K562 (cell line): ENCODE measurements at regions not wholly inside any gene's neighbourhood (a gene's known extent, or its start where the extent isn't known, plus 50 kb on each side); places are given as distances from the start of the nearest gene placed in this dataset.

Source experiments
- ATAC-seq: fragments of 200-7000 bp; cut with Tn5 transposase; 3 replicates; pipeline ENCODE4 v1.9.1; 2020; ENCODE audit warnings: moderate library complexity
- BruUV-seq: library from RNA; stranded (reverse); fragments of 400-500 nt; replicated peaks from 2 replicates; lab custom pipeline; 2021; lab: Mats Ljungman, UMichigan
- CTCF ChIA-PET: fragments of 300-600 bp; formaldehyde crosslinking; extraction: SDS; loops from one replicate; lab custom pipeline; 2021; ENCODE audit warnings: low intra/inter-chr PET ratio; lab: Yijun Ruan, JAX
- POLR2A ChIA-PET: fragments of 300-600, 350-650 bp; sonication (Branson Sonifier 250); formaldehyde crosslinking; extraction: SDS; loops from one replicate; lab custom pipeline; 2021; ENCODE audit warnings: antibody characterized with exemption, inconsistent platforms; lab: Yijun Ruan, JAX
- DNase-seq, 4 experiments: peaks; one replicate each; pipeline versions ENCODE4 v3.0.0 to v3.0.0-alpha.2; 2011 to 2018; ENCODE audit warnings: low spot score in 3 of 4, mixed read lengths in 3 of 4; ENCODE audit errors: extremely low read depth in 1 of 4
- FAIRE-seq: peaks from 2 replicates; lab custom pipeline; 2011; peaks lifted over from hg19 to GRCh38; lab: Jason Lieb, UNC
- H2AFZ ChIP-seq: 2 replicates; pipeline ENCODE4 v1.6.0; 2011; ENCODE audit warnings: low read depth, low read length, control low read depth, inconsistent platforms
- H3K27ac ChIP-seq: fragments of 200-600 bp; 3 replicates; pipeline ENCODE4 v1.8.0; 2011; ENCODE audit warnings: low read depth, mild to moderate bottlenecking, control low read depth, inconsistent platforms, low read length, moderate library complexity, mixed read lengths; ENCODE audit errors: extremely low read depth
- H3K27me3 ChIP-seq, 2 experiments: fragments of 300-600 bp in 1 of 2; 2 replicates in 1 of 2; 3 replicates in 1 of 2; pipeline versions ENCODE4 v1.6.0 to v1.8.0; 2011; ENCODE audit warnings: inconsistent platforms in 2 of 2, low read length in 2 of 2, mild to moderate bottlenecking in 1 of 2, mixed read lengths in 1 of 2, moderate library complexity in 1 of 2; ENCODE audit not compliant: control insufficient read depth in 2 of 2, insufficient read depth in 2 of 2
- H3K36me3 ChIP-seq: fragments of 300-600 bp; 3 replicates; pipeline ENCODE4 v1.8.0; 2011; ENCODE audit warnings: mild to moderate bottlenecking, low read length, inconsistent platforms; ENCODE audit not compliant: control insufficient read depth, insufficient read depth
- H3K4me1 ChIP-seq, 2 experiments: fragments of 200-600 bp in 1 of 2; replicated peaks in 1 of 2; 2 replicates in 1 of 2; 3 replicates in 1 of 2; pipeline versions ENCODE4 v1.5.1 to v1.8.0; 2011; ENCODE audit warnings: inconsistent platforms in 2 of 2, low read length in 2 of 2, mild to moderate bottlenecking in 1 of 2, mixed read lengths in 1 of 2, moderate library complexity in 1 of 2; ENCODE audit not compliant: control insufficient read depth in 2 of 2, insufficient read depth in 2 of 2
- H3K4me2 ChIP-seq: 2 replicates; pipeline ENCODE4 v1.6.1; 2011; ENCODE audit warnings: low read length, control low read depth, inconsistent platforms, mixed read lengths; ENCODE audit not compliant: insufficient read depth
- H3K4me3 ChIP-seq: fragments of 200-600 bp; sonication (generic), shearing (Covaris generic); 2 replicates; pipeline ENCODE4 v1.5.1; 2016; ENCODE audit warnings: control low read depth, inconsistent platforms
- H3K79me2 ChIP-seq: fragments of 200-600 bp; 3 replicates; pipeline ENCODE4 v1.8.0; 2011; ENCODE audit warnings: low read length, inconsistent platforms; ENCODE audit not compliant: control insufficient read depth, insufficient read depth
- H3K9ac ChIP-seq, 2 experiments: 2 replicates each; pipeline versions ENCODE4 v1.6.0 to v1.6.1; 2011; ENCODE audit warnings: low read depth in 2 of 2, low read length in 2 of 2, control low read depth in 1 of 2, inconsistent platforms in 1 of 2, mild to moderate bottlenecking in 1 of 2, mixed read lengths in 1 of 2; ENCODE audit not compliant: insufficient read depth in 1 of 2
- H3K9me1 ChIP-seq: one replicate; pipeline ENCODE4 v1.6.0; 2011; ENCODE audit warnings: inconsistent platforms, mild to moderate bottlenecking, low read length, moderate library complexity; ENCODE audit not compliant: control insufficient read depth, insufficient read depth
- H3K9me3 ChIP-seq: replicated peaks from 2 replicates; pipeline ENCODE4 v1.5.1; 2011; ENCODE audit warnings: low read depth, low read length, inconsistent platforms; ENCODE audit not compliant: control insufficient read depth, insufficient read depth
- H4K20me1 ChIP-seq: replicated peaks from 2 replicates; pipeline ENCODE4 v1.6.1; 2011; ENCODE audit warnings: low read length, inconsistent platforms, mixed read lengths; ENCODE audit not compliant: control insufficient read depth, insufficient read depth
- MBD2 ChIP-seq: sonication (generic); IDR thresholded peaks from 2 replicates; pipeline ENCODE4 v1.6.1; 2016; ENCODE audit warnings: low read depth, borderline replicate concordance
- ZNF212 ChIP-seq: fragments of 450-650 bp; formaldehyde crosslinking; IDR thresholded peaks from 2 replicates; pipeline ENCODE4 v1.4.0; 2020; ENCODE audit warnings: mild to moderate bottlenecking
- ZNF239 ChIP-seq: fragments of 250-450 bp; sonication (Bioruptor Pico); IDR thresholded peaks from 2 replicates; pipeline ENCODE4 v1.4.0; 2020; ENCODE audit warnings: mild to moderate bottlenecking
- WGBS: fragments of 100-300 bp; shearing (Covaris generic); methylation state at CpG from one replicate; pipeline ENCODE4 v1.1.6; 2016; ENCODE audit warnings: low coverage, mixed read lengths; ENCODE audit not compliant: insufficient coverage; ENCODE audit errors: missing lambda C conversion rate; 5-methylcytosine and 5-hydroxymethylcytosine counted together
- in situ Hi-C: fragments of 300-500 bp; cut with MboI; formaldehyde crosslinking; loops from 4 replicates; pipeline ENCODE4 v1.15.0; 2018; ENCODE audit warnings: inconsistent platforms, mixed read lengths
- intact Hi-C: fragments of 100-400 bp; cut with micrococcal nuclease; formaldehyde crosslinking; loops from 2 replicates; pipeline ENCODE4 v1.14.2; 2022
- TF ChIP-seq, protein P1 (sequence below): fragments of 450-650 bp; conservative IDR thresholded peaks from 2 replicates; pipeline ENCODE4 v1.6.1; 2016; ENCODE audit warnings: missing genetic modification characterization, low read depth, mild to moderate bottlenecking, missing compliant biosample characterization, moderate library complexity
- TF ChIP-seq, protein P2 (sequence below): IDR thresholded peaks from 3 replicates; pipeline ENCODE4 v1.6.1; 2011; ENCODE audit warnings: borderline replicate concordance, mild to moderate bottlenecking, moderate library complexity; ENCODE audit not compliant: insufficient read length; ENCODE audit errors: extremely low read depth
- TF ChIP-seq, protein P3 (sequence below): sonication (generic); formaldehyde crosslinking; IDR thresholded peaks from 2 replicates; pipeline ENCODE4 v1.5.0; 2020; ENCODE audit warnings: missing genetic modification reagents
- TF ChIP-seq, protein P4 (sequence below): IDR thresholded peaks from 2 replicates; pipeline ENCODE4 v1.6.1; 2016; ENCODE audit warnings: missing genetic modification characterization, missing compliant biosample characterization
- TF ChIP-seq, protein P5 (sequence below): fragments of 450-650 bp; IDR thresholded peaks from 2 replicates; pipeline ENCODE4 v1.6.1; 2018; ENCODE audit not compliant: partially characterized antibody

DNA sequence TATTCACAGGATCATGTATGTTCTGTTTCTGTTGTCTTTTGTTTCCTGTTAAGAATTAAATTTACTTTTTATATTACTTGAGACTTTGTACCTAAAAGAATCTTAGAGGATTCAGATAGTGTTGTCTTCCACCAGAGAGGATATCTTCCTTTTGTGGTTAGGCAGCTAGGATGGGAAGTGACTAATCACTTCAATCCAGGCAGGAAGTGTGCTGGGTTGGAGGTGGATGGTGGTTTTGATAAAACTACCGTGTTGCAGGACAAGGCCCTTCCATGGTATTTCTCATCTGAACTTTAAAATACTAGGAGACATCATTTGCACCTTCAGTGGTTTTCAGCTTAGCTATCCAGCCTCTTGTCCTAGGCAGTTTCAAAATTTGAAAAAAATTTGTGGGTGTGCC is 728.6 kb upstream of the CDH2 start (continued):
- TF ChIP-seq, protein P1, sequence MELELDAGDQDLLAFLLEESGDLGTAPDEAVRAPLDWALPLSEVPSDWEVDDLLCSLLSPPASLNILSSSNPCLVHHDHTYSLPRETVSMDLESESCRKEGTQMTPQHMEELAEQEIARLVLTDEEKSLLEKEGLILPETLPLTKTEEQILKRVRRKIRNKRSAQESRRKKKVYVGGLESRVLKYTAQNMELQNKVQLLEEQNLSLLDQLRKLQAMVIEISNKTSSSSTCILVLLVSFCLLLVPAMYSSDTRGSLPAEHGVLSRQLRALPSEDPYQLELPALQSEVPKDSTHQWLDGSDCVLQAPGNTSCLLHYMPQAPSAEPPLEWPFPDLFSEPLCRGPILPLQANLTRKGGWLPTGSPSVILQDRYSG, result no peak
- no peak for TF ChIP-seq MBD2
- TF ChIP-seq, protein P2, sequence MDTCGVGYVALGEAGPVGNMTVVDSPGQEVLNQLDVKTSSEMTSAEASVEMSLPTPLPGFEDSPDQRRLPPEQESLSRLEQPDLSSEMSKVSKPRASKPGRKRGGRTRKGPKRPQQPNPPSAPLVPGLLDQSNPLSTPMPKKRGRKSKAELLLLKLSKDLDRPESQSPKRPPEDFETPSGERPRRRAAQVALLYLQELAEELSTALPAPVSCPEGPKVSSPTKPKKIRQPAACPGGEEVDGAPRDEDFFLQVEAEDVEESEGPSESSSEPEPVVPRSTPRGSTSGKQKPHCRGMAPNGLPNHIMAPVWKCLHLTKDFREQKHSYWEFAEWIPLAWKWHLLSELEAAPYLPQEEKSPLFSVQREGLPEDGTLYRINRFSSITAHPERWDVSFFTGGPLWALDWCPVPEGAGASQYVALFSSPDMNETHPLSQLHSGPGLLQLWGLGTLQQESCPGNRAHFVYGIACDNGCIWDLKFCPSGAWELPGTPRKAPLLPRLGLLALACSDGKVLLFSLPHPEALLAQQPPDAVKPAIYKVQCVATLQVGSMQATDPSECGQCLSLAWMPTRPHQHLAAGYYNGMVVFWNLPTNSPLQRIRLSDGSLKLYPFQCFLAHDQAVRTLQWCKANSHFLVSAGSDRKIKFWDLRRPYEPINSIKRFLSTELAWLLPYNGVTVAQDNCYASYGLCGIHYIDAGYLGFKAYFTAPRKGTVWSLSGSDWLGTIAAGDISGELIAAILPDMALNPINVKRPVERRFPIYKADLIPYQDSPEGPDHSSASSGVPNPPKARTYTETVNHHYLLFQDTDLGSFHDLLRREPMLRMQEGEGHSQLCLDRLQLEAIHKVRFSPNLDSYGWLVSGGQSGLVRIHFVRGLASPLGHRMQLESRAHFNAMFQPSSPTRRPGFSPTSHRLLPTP, result no peak

DNA sequence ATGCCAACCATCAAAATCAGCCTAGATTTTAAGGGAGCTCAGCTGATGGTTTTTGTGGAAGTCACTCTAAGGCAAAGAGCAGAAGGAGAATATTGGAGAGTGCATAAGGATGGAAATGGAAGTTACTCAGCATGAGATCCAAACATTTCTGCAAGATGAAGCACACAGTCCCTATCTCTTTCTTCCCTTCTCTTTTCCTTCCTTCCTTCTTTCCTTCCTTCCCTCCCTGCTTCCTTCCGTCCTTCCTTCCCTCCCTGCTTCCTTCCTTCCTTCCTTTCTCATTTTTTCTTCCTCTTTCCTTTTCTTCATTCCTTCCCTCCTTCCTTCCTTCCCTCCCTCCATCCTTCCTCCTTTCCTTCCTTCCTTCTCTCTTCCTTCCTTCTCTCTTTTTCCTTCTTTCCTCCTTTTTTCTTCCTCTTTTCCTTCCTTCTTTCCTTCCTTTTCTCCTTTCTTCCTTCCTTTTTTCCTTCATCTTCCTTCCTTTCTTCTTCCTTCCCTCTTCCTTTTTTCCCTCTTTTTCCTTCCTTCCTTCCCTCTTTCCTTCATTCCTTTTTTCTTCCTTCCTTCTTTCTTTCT is 727.9 kb upstream of the CDH2 start:
- no peak overlapping the region for H3K27ac ChIP-seq
- H3K27me3 ChIP-seq, result no peaks in the 10 kb centered on the region
- no peaks in the 10 kb centered on the region for H3K4me1 ChIP-seq
- 0% methylated on average over 1 of the region's 1 CpG for WGBS
- FAIRE-seq, result no peak
- intact Hi-C loops, result loop anchor here (10.0 kb wide), 1 partner anchor 60 kb away; no protein-coding TSS in a partner anchor
- no peak overlapping the region for H3K4me3 ChIP-seq
- H4K20me1 ChIP-seq, result no peaks in the 10 kb centered on the region
- H3K9me3 ChIP-seq, result no peaks in the 10 kb centered on the region
- DNase-seq, result no peak
- no peak for ATAC-seq
- ChIA-PET POLR2A (no interaction called here), CTCF (no interaction called here)
- no peak overlapping the region for H3K9ac ChIP-seq
- no peak overlapping the region for H3K4me2 ChIP-seq
- in situ Hi-C loops, result no loop called here
- TF ChIP-seq, protein P3, sequence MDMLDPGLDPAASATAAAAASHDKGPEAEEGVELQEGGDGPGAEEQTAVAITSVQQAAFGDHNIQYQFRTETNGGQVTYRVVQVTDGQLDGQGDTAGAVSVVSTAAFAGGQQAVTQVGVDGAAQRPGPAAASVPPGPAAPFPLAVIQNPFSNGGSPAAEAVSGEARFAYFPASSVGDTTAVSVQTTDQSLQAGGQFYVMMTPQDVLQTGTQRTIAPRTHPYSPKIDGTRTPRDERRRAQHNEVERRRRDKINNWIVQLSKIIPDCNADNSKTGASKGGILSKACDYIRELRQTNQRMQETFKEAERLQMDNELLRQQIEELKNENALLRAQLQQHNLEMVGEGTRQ (CRISPR knock-in tag), result no peak
- TF ChIP-seq, protein P4, sequence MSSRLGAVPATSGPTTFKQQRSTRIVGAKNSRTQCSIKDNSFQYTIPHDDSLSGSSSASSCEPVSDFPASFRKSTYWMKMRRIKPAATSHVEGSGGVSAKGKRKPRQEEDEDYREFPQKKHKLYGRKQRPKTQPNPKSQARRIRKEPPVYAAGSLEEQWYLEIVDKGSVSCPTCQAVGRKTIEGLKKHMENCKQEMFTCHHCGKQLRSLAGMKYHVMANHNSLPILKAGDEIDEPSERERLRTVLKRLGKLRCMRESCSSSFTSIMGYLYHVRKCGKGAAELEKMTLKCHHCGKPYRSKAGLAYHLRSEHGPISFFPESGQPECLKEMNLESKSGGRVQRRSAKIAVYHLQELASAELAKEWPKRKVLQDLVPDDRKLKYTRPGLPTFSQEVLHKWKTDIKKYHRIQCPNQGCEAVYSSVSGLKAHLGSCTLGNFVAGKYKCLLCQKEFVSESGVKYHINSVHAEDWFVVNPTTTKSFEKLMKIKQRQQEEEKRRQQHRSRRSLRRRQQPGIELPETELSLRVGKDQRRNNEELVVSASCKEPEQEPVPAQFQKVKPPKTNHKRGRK (tag), result peak; percentile 75
- TF ChIP-seq ZNF239 (CRISPR knock-in tag) (no peak), ZNF212 (CRISPR knock-in tag) (no peak)
- TF ChIP-seq, protein P5, sequence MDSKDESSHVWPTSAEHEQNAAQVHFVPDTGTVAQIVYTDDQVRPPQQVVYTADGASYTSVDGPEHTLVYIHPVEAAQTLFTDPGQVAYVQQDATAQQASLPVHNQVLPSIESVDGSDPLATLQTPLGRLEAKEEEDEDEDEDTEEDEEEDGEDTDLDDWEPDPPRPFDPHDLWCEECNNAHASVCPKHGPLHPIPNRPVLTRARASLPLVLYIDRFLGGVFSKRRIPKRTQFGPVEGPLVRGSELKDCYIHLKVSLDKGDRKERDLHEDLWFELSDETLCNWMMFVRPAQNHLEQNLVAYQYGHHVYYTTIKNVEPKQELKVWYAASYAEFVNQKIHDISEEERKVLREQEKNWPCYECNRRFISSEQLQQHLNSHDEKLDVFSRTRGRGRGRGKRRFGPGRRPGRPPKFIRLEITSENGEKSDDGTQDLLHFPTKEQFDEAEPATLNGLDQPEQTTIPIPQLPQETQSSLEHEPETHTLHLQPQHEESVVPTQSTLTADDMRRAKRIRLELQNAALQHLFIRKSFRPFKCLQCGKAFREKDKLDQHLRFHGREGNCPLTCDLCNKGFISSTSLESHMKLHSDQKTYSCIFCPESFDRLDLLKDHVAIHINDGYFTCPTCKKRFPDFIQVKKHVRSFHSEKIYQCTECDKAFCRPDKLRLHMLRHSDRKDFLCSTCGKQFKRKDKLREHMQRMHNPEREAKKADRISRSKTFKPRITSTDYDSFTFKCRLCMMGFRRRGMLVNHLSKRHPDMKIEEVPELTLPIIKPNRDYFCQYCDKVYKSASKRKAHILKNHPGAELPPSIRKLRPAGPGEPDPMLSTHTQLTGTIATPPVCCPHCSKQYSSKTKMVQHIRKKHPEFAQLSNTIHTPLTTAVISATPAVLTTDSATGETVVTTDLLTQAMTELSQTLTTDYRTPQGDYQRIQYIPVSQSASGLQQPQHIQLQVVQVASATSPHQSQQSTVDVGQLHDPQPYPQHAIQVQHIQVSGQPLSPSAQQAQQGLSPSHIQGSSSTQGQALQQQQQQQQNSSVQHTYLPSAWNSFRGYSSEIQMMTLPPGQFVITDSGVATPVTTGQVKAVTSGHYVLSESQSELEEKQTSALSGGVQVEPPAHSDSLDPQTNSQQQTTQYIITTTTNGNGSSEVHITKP, result no peak
- no peaks in the 10 kb centered on the region for H3K79me2 ChIP-seq
- no peaks in the 10 kb centered on the region for H3K36me3 ChIP-seq
- no peaks in the 10 kb centered on the region for H3K9me1 ChIP-seq
- H2AFZ ChIP-seq, result no peak overlapping the region
- BruUV-seq, result no TSS peak
